Sciatic nerve (tissue), 2 donors: ENCODE measurements at regions not wholly inside any gene's neighbourhood (a gene's known extent, or its start where the extent isn't known, plus 50 kb on each side); places are given as distances from the start of the nearest gene placed in this dataset.
"Not testable (repeated sequence)": the region's sequence is repeated elsewhere in the genome, so short reads cannot be mapped to it uniquely, and the experiment has no call there.

Source experiments
- ATAC-seq: fragments of 200-7000 bp; cut with Tn5 transposase; one replicate; pipeline ENCODE4 v1.9.1; 2020; ENCODE audit warnings: mild to moderate bottlenecking, moderate library complexity
- DNase-seq: peaks from one replicate; pipeline ENCODE4 v3.0.0-alpha.2; 2020; ENCODE audit warnings: low spot score
- intact Hi-C: fragments of 100-400 bp; cut with DNase I; formaldehyde crosslinking; loops from one replicate; pipeline ENCODE4 v1.14.2; 2022
- donor health status: DM: no; HTN: no; CAD: no.
- donor health status: DM: no; HTN: no; CAD: no.

DNA sequence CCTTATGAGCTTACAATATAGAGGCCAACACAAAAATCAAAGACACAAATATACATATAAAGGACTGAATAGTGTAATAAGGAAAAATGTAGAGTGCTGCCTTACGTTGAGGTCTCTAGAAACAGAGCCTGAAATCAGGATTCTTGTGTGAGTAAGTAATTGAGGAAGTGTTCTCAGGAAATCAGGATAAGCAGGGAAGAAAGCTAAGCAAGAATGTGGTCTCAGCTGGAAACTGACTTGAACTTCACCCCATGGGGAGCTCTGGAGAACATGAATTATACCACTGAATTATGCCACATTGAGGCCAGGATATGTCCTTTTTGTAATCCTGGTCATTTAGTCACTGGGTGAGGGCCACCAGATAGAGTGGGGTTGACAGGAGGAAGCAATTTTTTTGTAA lies 191.9 kb downstream of the ETV1 start:
- intact Hi-C loops = no loop called here
- no peak for ATAC-seq
- no peak for DNase-seq

DNA sequence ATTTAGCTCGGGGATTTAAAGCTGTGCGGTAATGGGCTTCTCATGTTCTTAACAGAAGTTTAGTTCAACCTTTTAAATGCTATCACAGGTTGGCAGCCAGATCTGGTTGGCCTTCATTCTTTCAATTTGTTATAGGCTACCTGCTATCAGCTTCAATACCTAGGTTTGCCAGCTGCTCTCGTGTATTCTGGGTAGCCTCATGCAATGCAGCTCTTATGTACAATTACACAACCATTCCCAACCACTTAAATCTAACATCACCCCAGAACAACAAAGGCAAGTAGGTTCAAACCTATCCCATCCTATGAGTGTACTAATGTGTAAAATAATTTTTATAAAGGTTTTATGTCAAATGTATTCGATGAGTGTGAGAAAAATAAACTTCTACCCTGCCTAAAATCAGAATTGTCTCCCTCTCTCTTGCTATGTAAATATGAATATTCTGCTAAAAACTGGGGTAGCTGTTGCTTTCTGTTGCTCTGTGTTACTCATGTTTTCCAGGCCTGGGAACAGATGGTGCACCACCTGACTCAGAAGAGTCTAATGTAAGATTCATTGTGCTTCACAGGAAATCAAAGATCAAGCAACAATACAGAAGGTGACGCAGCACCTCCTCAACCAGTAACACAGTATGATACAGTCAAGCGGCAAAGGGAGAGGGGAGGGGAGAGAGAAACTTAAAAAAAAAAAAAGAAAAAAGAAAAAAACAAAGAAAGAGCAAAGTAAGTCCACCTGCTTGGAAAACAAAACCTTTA lies 188.6 kb downstream of the ETV1 start:
- intact Hi-C loops = no loop called here
- DNase-seq (no peak), ATAC-seq (no peak)

DNA sequence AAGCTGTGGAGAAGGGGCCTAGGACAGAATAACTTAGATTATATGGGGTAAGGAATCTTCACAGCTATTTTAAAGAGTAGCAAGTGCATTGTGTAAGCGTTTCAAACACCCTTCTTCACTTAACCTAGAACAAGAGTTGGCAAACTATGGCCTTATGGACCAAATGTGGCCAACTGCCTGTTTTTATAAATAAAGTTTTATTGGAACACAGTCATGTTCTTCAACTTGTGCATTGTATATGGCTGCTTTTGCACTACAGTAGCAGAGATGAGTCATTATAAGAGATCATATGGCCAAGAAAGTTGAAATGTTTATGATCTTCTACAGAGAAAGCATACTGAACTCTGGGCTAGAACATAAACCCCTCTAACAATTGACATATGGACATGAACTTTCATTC lies 187.8 kb downstream of the ETV1 start:
- intact Hi-C loops = no loop called here
- DNase-seq (no peak), ATAC-seq (no peak)

DNA sequence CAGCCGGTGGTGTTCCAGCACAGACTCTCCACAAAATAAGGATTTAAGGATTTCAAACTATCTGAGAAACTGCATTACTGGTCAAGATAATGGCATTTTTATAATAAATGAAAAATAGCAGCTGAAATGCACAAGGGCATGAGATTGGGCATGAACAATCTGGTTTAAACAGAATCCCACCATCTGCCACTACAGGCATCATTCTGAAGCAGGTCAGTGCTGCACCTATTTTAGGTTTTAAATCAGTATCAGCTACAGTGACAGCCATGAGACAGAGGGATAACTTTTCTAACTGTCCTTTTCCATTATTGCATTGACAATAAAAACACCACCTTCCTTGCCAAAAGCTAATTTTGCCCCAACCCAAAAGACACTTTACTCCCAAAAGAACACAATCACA lies 186.8 kb downstream of the ETV1 start:
- ATAC-seq (no peak), DNase-seq (no peak)
- intact Hi-C loops = no loop called here

DNA sequence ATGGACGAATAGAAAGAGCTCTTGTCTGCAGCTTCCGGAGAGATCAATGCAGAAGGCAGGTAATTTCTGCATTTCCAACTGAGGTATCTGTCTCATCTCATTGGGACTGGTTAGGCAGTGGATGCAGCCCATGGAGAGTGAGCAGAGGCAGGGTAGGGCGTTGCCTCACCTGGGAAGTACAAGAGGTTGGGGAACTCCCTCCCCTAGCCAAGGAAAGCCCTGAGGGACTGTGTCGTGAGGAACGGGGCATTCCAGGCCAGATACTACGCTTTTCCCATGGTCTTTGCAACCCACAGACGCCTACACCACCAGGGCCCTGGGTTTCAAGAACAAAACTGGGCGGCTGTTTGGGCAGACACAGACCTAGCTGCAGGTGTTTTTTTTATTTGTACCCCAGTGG lies 186.3 kb downstream of the ETV1 start:
- DNase-seq (no peak), ATAC-seq (no peak)
- intact Hi-C loops = no loop called here

DNA sequence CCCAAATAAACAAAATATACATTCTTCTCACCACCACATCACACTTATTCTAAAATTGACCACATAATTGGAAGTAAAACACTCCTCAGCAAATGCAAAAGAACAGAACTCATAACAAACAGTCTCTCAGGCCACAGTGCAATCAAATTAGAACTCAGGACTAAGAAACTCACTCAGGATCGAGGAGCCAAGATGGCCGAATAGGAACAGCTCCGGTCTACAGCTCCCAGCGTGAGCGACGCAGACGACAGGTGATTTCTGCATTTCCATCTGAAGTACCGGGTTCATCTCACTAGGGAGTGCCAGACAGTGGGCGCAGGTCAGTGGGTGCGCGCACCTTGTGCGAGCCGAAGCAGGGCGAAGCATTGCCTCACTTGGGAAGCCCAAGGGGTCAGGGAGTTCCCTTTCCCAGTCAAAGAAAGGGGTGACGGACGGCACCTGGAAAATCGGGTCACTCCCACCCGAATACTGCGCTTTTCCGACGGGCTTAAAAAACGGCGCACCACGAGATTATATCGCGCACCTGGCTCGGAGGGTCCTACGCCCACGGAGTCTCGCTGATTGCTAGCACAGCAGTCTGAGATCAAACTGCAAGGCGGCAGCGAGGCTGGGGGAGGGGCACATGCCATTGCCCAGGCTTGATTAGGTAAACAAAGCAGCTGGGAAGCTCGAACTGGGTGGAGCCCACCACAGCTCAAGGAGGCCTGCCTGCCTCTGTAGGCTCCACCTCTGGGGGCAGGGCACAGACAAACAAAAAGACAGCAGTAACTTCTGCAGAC lies 183.2 kb downstream of the ETV1 start:
- intact Hi-C loops, DNase-seq, ATAC-seq: not testable (repeated sequence)

DNA sequence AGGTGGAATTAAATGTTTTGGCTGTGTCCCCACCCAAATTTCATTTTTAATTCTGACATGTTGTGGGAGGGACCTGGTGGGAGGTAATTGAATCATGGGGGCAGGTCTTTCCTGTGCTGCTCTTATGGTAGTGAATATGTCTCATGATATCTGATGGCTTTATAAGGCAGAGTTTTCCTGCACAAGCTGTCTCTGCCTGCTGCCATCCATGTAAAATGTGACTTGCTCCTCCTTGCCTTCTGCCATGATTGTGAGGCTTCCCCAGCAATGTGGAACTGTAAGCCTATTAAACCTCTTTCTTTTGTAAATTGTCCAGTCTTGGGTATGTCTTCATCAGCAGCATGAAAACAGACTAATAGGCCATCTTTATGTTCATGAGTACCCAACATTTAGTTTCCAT lies 172.2 kb downstream of the ETV1 start:
- intact Hi-C loops, DNase-seq, ATAC-seq: not testable (repeated sequence)

DNA sequence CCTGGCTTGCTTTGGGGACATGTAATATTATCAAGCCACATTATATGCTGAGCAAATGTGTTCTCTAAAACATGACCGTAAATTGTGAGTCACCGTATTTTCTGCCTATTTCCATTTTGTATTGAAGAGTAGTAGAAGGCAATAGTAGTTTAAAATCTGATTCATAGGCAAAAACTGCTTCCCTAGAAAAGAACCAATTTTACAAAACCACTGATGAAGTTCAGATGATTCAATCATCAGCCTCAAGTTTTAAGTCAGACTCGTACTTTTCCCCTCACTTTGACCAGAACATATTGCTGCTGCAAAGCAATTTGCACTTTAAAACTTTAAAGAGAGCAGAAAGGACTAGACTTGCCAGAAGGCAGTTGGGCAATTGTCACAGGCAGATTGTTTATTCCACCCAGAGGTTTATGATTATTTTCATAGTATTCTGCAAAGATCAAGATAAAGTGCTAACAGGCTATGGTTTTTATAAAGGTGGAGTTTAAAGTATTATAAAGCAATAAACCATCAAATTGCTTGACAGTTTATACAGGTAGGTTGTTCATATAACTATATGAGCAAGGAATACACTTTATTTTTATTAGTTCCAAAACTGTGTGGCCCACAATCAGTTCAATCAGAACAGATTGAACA lies 168.2 kb downstream of the ETV1 start:
- intact Hi-C loops = no loop called here
- no peak for ATAC-seq
- DNase-seq = no peak

DNA sequence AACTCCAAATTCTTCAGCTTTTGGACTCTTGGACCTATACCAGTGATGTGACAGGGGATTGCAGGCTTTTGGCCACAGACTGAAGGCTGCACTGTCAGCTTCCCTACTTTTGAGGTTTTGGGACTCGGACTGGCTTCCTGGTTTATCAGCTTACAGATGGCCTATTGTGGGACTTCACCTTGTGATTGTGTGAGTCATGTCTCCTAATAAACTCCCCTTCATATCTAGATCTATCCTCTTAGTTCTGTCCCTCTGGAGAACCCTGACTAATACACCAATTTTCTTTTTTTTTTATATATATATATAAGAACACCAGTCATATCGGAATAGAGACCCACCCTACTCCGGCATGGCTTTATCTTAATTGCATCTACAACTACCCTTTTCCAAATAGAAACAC lies 166.8 kb downstream of the ETV1 start:
- ATAC-seq (no peak), DNase-seq (no peak)
- intact Hi-C loops = no loop called here

DNA sequence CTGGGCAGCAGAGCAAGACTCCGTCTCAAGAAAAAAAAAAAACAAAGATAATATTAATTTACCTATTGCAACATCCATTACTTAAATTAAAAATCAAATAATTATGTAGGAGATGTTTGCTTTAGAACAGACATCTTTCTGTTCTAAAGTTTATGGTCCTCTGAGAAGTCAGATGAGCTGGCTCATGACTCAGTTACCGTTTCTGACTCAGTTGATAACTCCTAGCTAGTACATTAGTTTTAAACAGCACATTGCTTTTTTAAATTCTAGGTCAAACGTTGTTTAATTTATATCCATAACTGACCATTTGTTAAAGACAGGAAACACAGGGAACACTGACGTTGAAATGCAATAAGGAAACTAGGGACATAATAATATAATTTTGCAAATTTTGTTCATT lies 162.7 kb downstream of the ETV1 start:
- DNase-seq = no peak

DNA sequence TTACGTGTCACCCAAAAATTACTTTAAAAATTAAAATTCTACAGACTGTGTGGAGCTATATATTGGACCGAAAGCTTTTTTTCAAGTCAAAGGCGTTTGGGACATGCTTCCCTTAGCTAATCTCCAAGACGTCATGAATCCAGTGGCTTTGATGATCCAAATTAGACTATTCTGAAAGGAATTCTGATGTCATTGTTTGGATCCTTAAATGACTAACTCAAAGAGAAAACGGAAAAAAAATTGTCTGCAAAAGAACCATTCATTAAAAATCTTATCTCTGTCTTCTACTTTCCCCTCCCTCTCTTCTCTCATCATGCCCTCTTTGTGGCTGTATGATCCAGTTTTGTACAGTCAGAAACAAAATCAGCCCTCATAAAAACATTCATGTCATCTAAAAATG lies 161.8 kb downstream of the ETV1 start:
- no peak for ATAC-seq
- intact Hi-C loops = no loop called here
- DNase-seq = no peak

More for the DNA sequence above, 162.7 kb downstream of the ETV1 start:
- no peak for ATAC-seq
- intact Hi-C loops = no loop called here

DNA sequence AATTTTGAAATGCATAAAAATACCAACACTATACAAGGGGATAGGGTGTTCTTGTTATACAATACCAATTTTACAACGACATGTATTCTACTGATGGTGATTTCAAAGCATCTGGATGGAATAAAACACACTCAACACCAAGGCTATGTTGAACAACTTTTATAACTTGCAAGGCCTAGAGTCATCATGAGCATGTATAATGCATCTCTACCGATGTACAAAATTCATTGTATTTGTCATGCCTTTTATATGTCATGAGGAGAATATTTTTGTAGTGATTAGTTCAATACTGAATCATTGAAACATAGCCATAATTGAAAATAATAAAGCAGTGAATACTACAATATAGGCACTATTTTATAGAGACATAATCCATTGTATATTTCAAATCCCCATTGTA lies 160.2 kb downstream of the ETV1 start:
- intact Hi-C loops = no loop called here
- DNase-seq (no peak), ATAC-seq (no peak)

DNA sequence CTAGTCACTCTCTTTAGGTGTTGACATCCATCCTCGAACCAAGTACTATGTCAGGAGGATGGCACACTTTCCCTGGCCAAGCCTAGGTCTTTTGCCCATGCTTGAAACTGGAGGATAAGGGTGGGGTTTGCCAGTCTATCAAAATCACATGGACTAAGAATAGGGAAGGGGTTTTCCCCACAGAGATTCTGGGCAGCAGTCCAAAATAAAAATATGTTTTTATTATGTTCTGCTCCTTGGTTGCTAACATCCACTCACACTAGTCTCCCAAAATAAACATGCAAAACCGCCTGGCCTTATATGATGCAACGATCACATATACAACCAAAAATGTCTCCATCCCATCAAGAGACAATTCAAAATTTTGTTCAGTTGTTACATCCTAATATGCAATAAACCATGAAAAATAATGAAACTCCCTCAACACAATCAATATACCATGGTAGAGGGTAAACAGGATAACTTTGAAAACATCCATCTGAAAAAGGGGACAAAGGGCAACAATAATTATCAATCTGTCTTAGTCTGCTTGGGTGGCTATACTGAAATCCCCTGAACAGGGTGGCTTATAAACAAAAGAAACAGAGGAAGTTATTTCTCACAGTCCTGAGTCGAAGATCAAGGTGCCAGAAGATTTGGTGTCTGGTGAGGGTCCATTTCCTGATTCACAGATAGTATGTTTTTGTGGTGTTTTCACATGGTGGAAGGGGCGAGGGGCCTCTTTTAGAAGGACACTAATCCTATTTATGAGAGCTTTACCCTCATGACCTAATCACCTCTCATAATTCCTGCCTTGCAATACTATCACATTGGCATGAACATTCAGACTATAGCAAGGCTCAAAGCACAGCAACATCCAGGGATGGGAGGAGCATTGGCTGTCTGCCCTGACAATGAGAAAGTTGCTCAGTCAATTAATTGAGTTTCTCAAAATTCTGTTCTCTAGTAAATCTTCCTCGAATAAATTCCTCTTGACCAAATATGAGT lies 159.3 kb downstream of the ETV1 start:
- ATAC-seq (no peak), DNase-seq (no peak)
- intact Hi-C loops = no loop called here

DNA sequence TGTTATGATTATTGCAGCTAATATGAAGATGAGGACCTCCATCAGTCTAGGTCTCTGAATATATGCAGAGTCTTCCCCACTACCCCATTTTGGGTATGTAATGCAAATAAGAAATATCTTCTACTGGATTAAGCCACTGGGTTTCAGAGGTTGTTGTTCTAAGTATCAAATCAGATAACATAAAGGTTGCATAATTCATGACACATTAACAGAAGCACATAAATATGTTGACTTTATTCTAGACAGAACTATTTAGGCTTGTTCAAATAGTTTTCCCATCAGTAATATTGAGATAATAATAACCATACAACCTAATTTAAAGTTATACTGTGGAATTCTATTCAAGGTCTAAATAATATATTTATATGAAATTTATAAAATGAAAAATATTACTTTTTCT lies 157.1 kb downstream of the ETV1 start:
- ATAC-seq = no peak
- intact Hi-C loops = no loop called here
- no peak for DNase-seq

DNA sequence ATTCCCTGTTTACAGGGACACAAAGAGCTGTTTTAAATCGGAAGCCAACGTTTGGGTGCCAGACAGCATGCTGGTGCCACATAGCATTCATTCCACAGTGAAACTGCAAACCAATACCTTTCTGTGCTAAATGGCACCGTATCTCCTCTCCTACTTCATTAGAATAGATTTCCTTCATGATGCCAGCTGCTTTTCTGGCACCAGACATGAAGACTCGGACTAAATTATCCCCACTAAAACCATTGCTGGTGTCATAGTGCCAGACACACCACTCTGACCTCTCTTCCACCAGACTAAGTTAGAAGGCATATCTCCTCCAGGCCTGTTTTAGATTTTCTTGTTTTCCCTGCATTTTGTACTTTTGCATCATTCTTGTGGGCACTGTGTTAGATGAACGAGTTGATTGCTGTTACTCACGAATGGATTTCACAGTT lies 155.1 kb downstream of the ETV1 start:
- ATAC-seq (no peak), DNase-seq (no peak)
- intact Hi-C loops = no loop called here

DNA sequence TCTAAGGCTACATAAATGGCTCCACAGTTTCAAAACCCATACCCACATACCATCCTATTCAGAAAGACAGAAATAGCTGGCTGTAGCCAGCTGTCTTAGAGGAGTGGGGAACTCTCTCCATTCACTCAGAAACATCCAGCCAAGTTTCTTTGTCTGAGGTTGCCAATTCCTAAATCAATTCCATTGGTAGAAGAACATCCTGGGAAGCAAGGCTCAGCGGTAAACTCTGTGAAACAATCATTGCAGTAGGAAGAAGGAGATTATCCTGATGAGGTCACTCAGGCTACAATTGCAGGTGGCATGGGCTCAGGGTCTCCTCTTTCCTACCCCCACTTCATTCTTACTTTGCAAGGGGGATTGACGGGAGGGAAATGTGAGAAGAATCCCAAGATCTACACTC lies 154.0 kb downstream of the ETV1 start:
- intact Hi-C loops = no loop called here
- DNase-seq (no peak), ATAC-seq (no peak)

DNA sequence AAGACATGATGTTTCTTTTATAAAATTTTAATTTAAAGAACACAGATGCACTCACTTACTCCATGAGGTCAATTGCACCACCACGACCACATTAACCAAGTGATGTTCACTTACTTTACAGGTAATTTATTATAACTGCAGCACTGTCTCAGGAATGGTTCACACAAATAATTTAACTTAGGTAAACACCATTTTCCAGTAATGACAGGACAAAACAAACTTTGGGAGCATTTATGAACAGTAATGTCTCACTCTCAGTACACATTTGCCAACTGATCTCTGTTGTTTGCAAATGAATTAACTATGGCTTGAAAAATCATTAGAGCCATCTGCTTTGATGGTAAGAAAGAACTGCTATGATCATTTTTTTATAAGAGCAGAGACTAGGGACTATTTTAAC lies 150.4 kb downstream of the ETV1 start:
- DNase-seq (no peak), ATAC-seq (no peak)
- intact Hi-C loops = no loop called here
